AG04450 (cell line): ENCODE measurements at regions not wholly inside any gene's neighbourhood (a gene's known extent, or its start where the extent isn't known, plus 50 kb on each side); places are given as distances from the start of the nearest gene placed in this dataset.
"Not testable (repeated sequence)": the region's sequence is repeated elsewhere in the genome, so short reads cannot be mapped to it uniquely, and the experiment has no call there.

Experiments
- CTCF ChIA-PET: fragments of 300-600, 350-600 bp; formaldehyde crosslinking; extraction: SDS; loops from one replicate; lab custom pipeline; 2022; ENCODE audit warnings: antibody characterized with exemption, inconsistent platforms; lab: Charles Lee
- POLR2A ChIA-PET: fragments of 350-600 bp; formaldehyde crosslinking; extraction: SDS; loops from one replicate; lab custom pipeline; 2021; ENCODE audit warnings: antibody characterized with exemption, inconsistent platforms; lab: Yijun Ruan, JAX
- DNase-seq: peaks from one replicate; pipeline ENCODE4 v3.0.0-alpha.2; 2011; ENCODE audit warnings: low read depth, low spot score
- H3K27ac ChIP-seq: one replicate; pipeline ENCODE4 v1.5.1; 2012; ENCODE audit warnings: low read depth, low read length, control low read depth
- H3K27me3 ChIP-seq: one replicate; pipeline ENCODE4 v1.6.0; 2012; ENCODE audit warnings: low read length; ENCODE audit not compliant: control insufficient read depth, insufficient read depth
- H3K4me3 ChIP-seq: 2 replicates; pipeline ENCODE4 v1.5.1; 2011; ENCODE audit warnings: mild to moderate bottlenecking, low read depth, low read length, control low read depth
- H3K9me3 ChIP-seq: 2 replicates; pipeline ENCODE4 v1.5.1; 2012; ENCODE audit warnings: low read length; ENCODE audit not compliant: control insufficient read depth, insufficient read depth
- CTCF ChIP-seq: IDR thresholded peaks from 2 replicates; pipeline ENCODE4 v1.5.1; 2011; ENCODE audit warnings: low read depth, low read length, control low read depth, inconsistent platforms

- H3K27me3 ChIP-seq = no peaks in the 10 kb centered on the region
- TF ChIP-seq CTCF = no peak
- no peaks in the 10 kb centered on the region for H3K9me3 ChIP-seq
- DNase-seq = no peak
- ChIA-PET POLR2A (no interaction called here), CTCF (no interaction called here)
- no peak overlapping the region for H3K4me3 ChIP-seq
- no peak overlapping the region for H3K27ac ChIP-seq
Observed at GRCh38 chr7:32679192-32679591, 183.9 kb downstream of the AVL9 start.

GRCh38 chr7:32677593-32677992 is 182.3 kb downstream of the AVL9 start:
- Histone ChIP-seq H3K9me3 (no peaks in the 10 kb centered on the region), H3K4me3 (no peak overlapping the region), H3K27me3 (no peaks in the 10 kb centered on the region), H3K27ac (no peak overlapping the region)
- CTCF ChIA-PET = no interaction called here
- DNase-seq = no peak
- TF ChIP-seq CTCF = no peak
- POLR2A ChIA-PET = no interaction called here

- Histone ChIP-seq H3K27me3 (no peaks in the 10 kb centered on the region), H3K4me3 (no peak overlapping the region), H3K9me3 (no peaks in the 10 kb centered on the region), H3K27ac (no peak overlapping the region)
- DNase-seq = no peak
- ChIA-PET POLR2A (no interaction called here), CTCF (no interaction called here)
- TF ChIP-seq CTCF = no peak
Observed at GRCh38 chr7:32676249-32676941, 181.1 kb downstream of the AVL9 start.

- ChIA-PET POLR2A (no interaction called here), CTCF (no interaction called here)
- DNase-seq = no peak
- no peaks in the 10 kb centered on the region for H3K27me3 ChIP-seq
- no peak for TF ChIP-seq CTCF
- no peak overlapping the region for H3K27ac ChIP-seq
- no peaks in the 10 kb centered on the region for H3K9me3 ChIP-seq
- no peak overlapping the region for H3K4me3 ChIP-seq
Observed at GRCh38 chr7:32673275-32673983, 178.1 kb downstream of the AVL9 start.

- Histone ChIP-seq H3K27ac (no peak overlapping the region), H3K27me3 (no peaks in the 10 kb centered on the region), H3K9me3 (no peaks in the 10 kb centered on the region), H3K4me3 (no peak overlapping the region)
- ChIA-PET CTCF (no interaction called here), POLR2A (no interaction called here)
- no peak for DNase-seq
- no peak for TF ChIP-seq CTCF
Observed at GRCh38 chr7:32670110-32671025, 175.1 kb downstream of the AVL9 start.

DNA sequence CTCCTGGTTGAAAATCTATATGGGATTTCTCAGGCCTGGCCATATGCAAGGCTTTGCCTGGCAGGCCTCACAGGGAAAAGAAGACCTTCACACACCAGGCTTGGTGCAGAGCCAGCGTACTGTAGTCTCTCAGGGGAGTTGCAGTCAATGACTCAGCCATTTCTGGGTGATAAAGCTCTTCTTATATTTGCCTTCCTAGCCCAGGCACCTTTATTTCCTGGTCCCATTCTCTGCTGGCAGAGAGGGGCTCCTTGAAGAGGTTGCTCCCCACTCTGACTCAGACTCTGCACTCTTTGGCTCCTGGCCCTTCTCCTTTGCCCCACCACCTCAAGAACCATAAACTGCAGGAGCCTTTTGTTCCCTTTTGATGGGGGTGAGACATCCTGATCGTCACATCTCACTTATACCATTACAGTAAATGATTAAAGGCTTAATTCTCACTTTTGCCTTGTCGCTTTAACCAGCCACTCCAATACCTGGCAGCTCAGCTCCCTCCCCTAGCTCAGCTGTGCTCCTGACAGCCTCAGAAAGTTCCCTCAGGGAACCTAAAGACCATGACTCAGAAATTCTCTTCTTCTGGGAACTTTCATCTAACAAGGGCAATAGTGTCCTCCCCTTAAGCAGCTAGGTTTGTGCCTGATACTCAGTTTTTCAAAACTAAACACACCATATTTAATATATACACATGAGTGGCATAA is 174.0 kb downstream of the AVL9 start:
- DNase-seq, H3K27me3 ChIP-seq, CTCF ChIA-PET, H3K9me3 ChIP-seq, H3K4me3 ChIP-seq, POLR2A ChIA-PET, H3K27ac ChIP-seq: not testable (repeated sequence)
